Adrenal gland (tissue), 9 donors: ENCODE measurements at regions not wholly inside any gene's neighbourhood (a gene's known extent, or its start where the extent isn't known, plus 50 kb on each side); places are given as distances from the start of the nearest gene placed in this dataset.

Source experiments
- DNase-seq, 7 donors: peaks; one replicate each; pipeline ENCODE4 v3.0.0-alpha.2; 2019 to 2020
- H3K27ac ChIP-seq, 5 donors: fragments of 200-600 bp; sonication (generic) in 4 of 5; 1 replicate in 3 of 5; 2 replicates in 2 of 5; pipeline versions ENCODE4 v1.5.1 to v1.8.0; 2016 to 2020; ENCODE audit warnings: mild to moderate bottlenecking in 1 of 5
- H3K27me3 ChIP-seq: fragments of 200-600 bp; 2 replicates; pipeline ENCODE4 v1.8.0; 2021
- H3K36me3 ChIP-seq, 2 donors: fragments of 200-600 bp; replicated peaks in 1 of 2; 1 replicate in 1 of 2; 2 replicates in 1 of 2; pipeline versions ENCODE4 v1.5.1 to v1.8.0; 2018 to 2022
- H3K4me1 ChIP-seq, 2 donors: fragments of 200-600 bp; replicated peaks in 1 of 2; 1 replicate in 1 of 2; 2 replicates in 1 of 2; pipeline versions ENCODE4 v1.5.1 to v1.8.0; 2018 to 2021
- H3K4me3 ChIP-seq, 4 donors: fragments of 200-600 bp; sonication (generic) in 3 of 4; one replicate each; pipeline ENCODE4 v1.5.1; 2016 to 2018
- H3K9me3 ChIP-seq, 3 donors: fragments of 200-600 bp; sonication (generic) in 1 of 3; replicated peaks in 1 of 3; 1 replicate in 2 of 3; 2 replicates in 1 of 3; pipeline versions ENCODE4 v1.5.1 to v1.8.0; 2016 to 2021
- CTCF ChIP-seq, 6 experiments: fragments of 450-650 bp in 4 of 6; fragments of 200-600 bp in 2 of 6; sonication (generic) in 1 of 6; IDR thresholded peaks; 1 replicate in 5 of 6; 2 replicates in 1 of 6; pipeline versions ENCODE4 v1.5.1 to v1.8.0; 2016 to 2021; ENCODE audit warnings: antibody characterized with exemption in 6 of 6, mild to moderate bottlenecking in 2 of 6, moderate library complexity in 1 of 6
- POLR2A ChIP-seq, 2 donors: fragments of 450-650 bp; IDR thresholded peaks; one replicate each; pipeline ENCODE4 v1.6.1; 2017; ENCODE audit warnings: antibody characterized with exemption in 2 of 2, mild to moderate bottlenecking in 2 of 2, moderate library complexity in 1 of 2
- WGBS, 4 donors: extraction: QIAGEN DNeasy Blood & Tissue Kit in 2 of 4; methylation state at CpG; one replicate each; pipeline versions ENCODE4 v1.1.5 to v1.1.7; 2013 to 2017; 5-methylcytosine and 5-hydroxymethylcytosine counted together
- intact Hi-C, 2 donors: fragments of 100-400 bp; cut with DNase I; formaldehyde crosslinking; loops; one replicate each; pipeline versions ENCODE4 v1.14.1 to v1.15.0; 2022 to 2023
- donor health status: healthy with polysubstance abuse.
- donor health status: Bipolar disorder and iron deficiency.
- donor health status: DM: yes; HTN: yes; CAD: no.
- donor health status: DM: no; HTN: no; CAD: no.
- donor health status: DM: no; HTN: no; CAD: no.

- TF ChIP-seq POLR2A (IDR thresholded peaks at IDR 0.05) (no peak), CTCF (IDR thresholded peaks at IDR 0.05) (no peak)
- intact Hi-C loops = no loop called here
- Histone ChIP-seq H3K27ac (no peak overlapping the region), H3K9me3 (no peaks in the 10 kb centered on the region), H3K27me3 (no peaks in the 10 kb centered on the region), H3K36me3 (no peaks in the 10 kb centered on the region), H3K4me1 (peaks cover 0 to 3% of the 10 kb centered on the region in 2 donors), H3K4me3 (no peak overlapping the region)
- DNase-seq = no peak
- 84 to 92% (median 88%) methylated on average over 3 of the region's 3 CpGs for WGBS, 4 donors
These were observed 405.1 kb upstream of the ADAMTSL1 start for GRCh38 chr9:18068900-18069299.

GRCh38 chr9:18071651-18072060 is 402.3 kb upstream of the ADAMTSL1 start:
- no peak for TF ChIP-seq POLR2A (IDR thresholded peaks at IDR 0.05)
- TF ChIP-seq CTCF (IDR thresholded peaks at IDR 0.05) = no peak
- Histone ChIP-seq H3K36me3 (no peaks in the 10 kb centered on the region), H3K27me3 (no peaks in the 10 kb centered on the region), H3K9me3 (no peaks in the 10 kb centered on the region), H3K27ac (no peak overlapping the region), H3K4me3 (no peak overlapping the region), H3K4me1 (peaks cover 4 to 8% of the 10 kb centered on the region in 2 donors)
- intact Hi-C loops = no loop called here
- 75 to 83% (median 80%) methylated on average over 6 of the region's 6 CpGs for WGBS, 4 donors
- no peak for DNase-seq

- DNase-seq = peak in 1 of 7 donors; percentile 20
- Histone ChIP-seq H3K27me3 (no peaks in the 10 kb centered on the region), H3K9me3 (no peaks in the 10 kb centered on the region), H3K36me3 (no peaks in the 10 kb centered on the region), H3K4me3 (no peak overlapping the region), H3K27ac (no peak overlapping the region), H3K4me1 (peaks cover 4 to 8% of the 10 kb centered on the region in 2 donors)
- TF ChIP-seq CTCF (IDR thresholded peaks at IDR 0.05) (no peak), POLR2A (IDR thresholded peaks at IDR 0.05) (no peak)
- 70 to 85% (median 81%) methylated on average over 4 of the region's 4 CpGs for WGBS, 4 donors
- intact Hi-C loops = no loop called here
These were observed 401.0 kb upstream of the ADAMTSL1 start for GRCh38 chr9:18073002-18073401.

- no peak for DNase-seq
- intact Hi-C loops = no loop called here
- no peak overlapping the region for H3K4me3 ChIP-seq
- H3K4me1 ChIP-seq = peaks cover 4 to 8% of the 10 kb centered on the region in 2 donors
- no peaks in the 10 kb centered on the region for H3K9me3 ChIP-seq
- no peak overlapping the region for H3K27ac ChIP-seq
- no peaks in the 10 kb centered on the region for H3K27me3 ChIP-seq
- 30 to 50% (median 42%) methylated on average over 3 of the region's 3 CpGs for WGBS, 4 donors
- TF ChIP-seq POLR2A (IDR thresholded peaks at IDR 0.05) (no peak), CTCF (IDR thresholded peaks at IDR 0.05) (no peak)
- H3K36me3 ChIP-seq = no peaks in the 10 kb centered on the region
These were observed 399.9 kb upstream of the ADAMTSL1 start for GRCh38 chr9:18074041-18074440.
